OCI-LY7 (cell line): ENCODE measurements at regions not wholly inside any gene's neighbourhood (a gene's known extent, or its start where the extent isn't known, plus 50 kb on each side); places are given as distances from the start of the nearest gene placed in this dataset.

Experiments used
- BruUV-seq: library from RNA; stranded (reverse); fragments of 400-500 nt; replicated peaks from 2 replicates; lab custom pipeline; 2021; lab: Mats Ljungman, UMichigan
- CTCF ChIA-PET: fragments of 300-600 bp; sonication (Branson Sonifier 250); formaldehyde crosslinking; loops from one replicate; lab custom pipeline; 2022; ENCODE audit warnings: antibody characterized with exemption; ENCODE audit not compliant: unreplicated experiment; lab: Charles Lee
- POLR2A ChIA-PET: fragments of 300-600 bp; sonication (Branson Sonifier 250); formaldehyde crosslinking; loops from one replicate; lab custom pipeline; 2022; ENCODE audit warnings: antibody characterized with exemption; lab: Charles Lee
- DNase-seq: peaks from one replicate; pipeline ENCODE4 v3.0.0-alpha.2; 2015; ENCODE audit warnings: low spot score
- H2AFZ ChIP-seq: fragments of 200-600 bp; sonication (generic), shearing (Covaris generic); 2 replicates; pipeline ENCODE4 v1.6.1; 2014; ENCODE audit warnings: mild to moderate bottlenecking, antibody characterized with exemption, low read length, moderate library complexity
- H3K27ac ChIP-seq: fragments of 200-600 bp; sonication (generic); 2 replicates; pipeline ENCODE4 v1.5.1; 2014; ENCODE audit warnings: mixed run types, low read depth, mild to moderate bottlenecking, moderate library complexity, low read length, inconsistent platforms; ENCODE audit not compliant: poor library complexity, severe bottlenecking
- H3K36me3 ChIP-seq: fragments of 200-600 bp; sonication (generic); 2 replicates; pipeline ENCODE4 v1.6.1; 2014; ENCODE audit warnings: mild to moderate bottlenecking, antibody characterized with exemption, low read length, moderate library complexity, mixed read lengths; ENCODE audit not compliant: insufficient read depth
- H3K4me1 ChIP-seq: fragments of 200-600 bp; sonication (generic); 2 replicates; pipeline ENCODE4 v1.5.1; 2014; ENCODE audit warnings: mild to moderate bottlenecking, low read length; ENCODE audit not compliant: insufficient read depth, poor library complexity, severe bottlenecking
- H3K4me2 ChIP-seq: fragments of 200-600 bp; sonication (generic); 2 replicates; pipeline ENCODE4 v1.6.1; 2014; ENCODE audit warnings: mild to moderate bottlenecking, low read length
- H3K4me3 ChIP-seq: fragments of 200-600 bp; sonication (generic); 2 replicates; pipeline ENCODE4 v1.5.1; 2014; ENCODE audit warnings: mild to moderate bottlenecking, low read depth, low read length; ENCODE audit not compliant: poor library complexity, severe bottlenecking
- H3K79me2 ChIP-seq: fragments of 200-600 bp; sonication (generic); 2 replicates; pipeline ENCODE4 v1.6.1; 2016; ENCODE audit warnings: low read depth, mild to moderate bottlenecking, low read length, moderate library complexity, mixed read lengths; ENCODE audit not compliant: insufficient read depth
- H3K9me2 ChIP-seq: fragments of 200-600 bp; sonication (generic); 2 replicates; pipeline ENCODE4 v1.6.1; 2016; ENCODE audit warnings: mild to moderate bottlenecking, low read length, mixed read lengths; ENCODE audit not compliant: insufficient read depth
- H3K9me3 ChIP-seq: fragments of 200-600 bp; sonication (generic); 2 replicates; pipeline ENCODE4 v1.6.1; 2014; ENCODE audit warnings: mild to moderate bottlenecking, mixed run types, low read length, mixed read lengths
- H4K20me1 ChIP-seq: fragments of 200-600 bp; sonication (generic); 2 replicates; pipeline ENCODE4 v1.6.1; 2014; ENCODE audit warnings: mild to moderate bottlenecking, antibody characterized with exemption, low read length, moderate library complexity, mixed read lengths; ENCODE audit not compliant: insufficient read depth
- CTCF ChIP-seq: fragments of 200-600 bp; sonication (generic); conservative IDR thresholded peaks from 2 replicates; pipeline ENCODE4 v1.5.1; 2014; ENCODE audit warnings: mild to moderate bottlenecking, antibody characterized with exemption, low read length, moderate library complexity, mixed read lengths
- EZH2phosphoT487 ChIP-seq: fragments of 200-600 bp; sonication (generic); IDR thresholded peaks from 2 replicates; pipeline ENCODE4 v1.6.1; 2018; ENCODE audit warnings: low read depth, borderline replicate concordance, mild to moderate bottlenecking, mixed run types, antibody characterized with exemption, low read length, moderate library complexity, mixed read lengths
- intact Hi-C: fragments of 100-400 bp; cut with micrococcal nuclease; formaldehyde crosslinking; loops from one replicate; pipeline ENCODE4 v1.10.0; 2022; ENCODE audit not compliant: unreplicated experiment

GRCh38 chr2:219906114-219907010, 278.9 kb downstream of the SLC4A3 start:
- H3K36me3 ChIP-seq = no peaks in the 10 kb centered on the region
- no peaks in the 10 kb centered on the region for H3K9me3 ChIP-seq
- no peak overlapping the region for H2AFZ ChIP-seq
- no peaks in the 10 kb centered on the region for H3K9me2 ChIP-seq
- H4K20me1 ChIP-seq = no peaks in the 10 kb centered on the region
- H3K27ac ChIP-seq = no peak overlapping the region
- no peak overlapping the region for H3K4me3 ChIP-seq
- no TSS peak for BruUV-seq
- H3K4me1 ChIP-seq = no peaks in the 10 kb centered on the region
- no peak for DNase-seq
- ChIA-PET POLR2A (no interaction called here), CTCF (no interaction called here)
- no peaks in the 10 kb centered on the region for H3K79me2 ChIP-seq
- H3K4me2 ChIP-seq = no peak overlapping the region
- intact Hi-C loops = no loop called here
- TF ChIP-seq EZH2phosphoT487 = no peak
- no peak for TF ChIP-seq CTCF

GRCh38 chr2:219907011-219907365, 279.6 kb downstream of the SLC4A3 start:
- POLR2A ChIA-PET = no interaction called here
- Histone ChIP-seq H3K27ac (no peak overlapping the region), H3K4me2 (no peak overlapping the region), H3K4me1 (no peaks in the 10 kb centered on the region), H3K9me2 (no peaks in the 10 kb centered on the region), H3K36me3 (no peaks in the 10 kb centered on the region), H3K4me3 (no peak overlapping the region), H4K20me1 (no peaks in the 10 kb centered on the region), H2AFZ (no peak overlapping the region), H3K79me2 (no peaks in the 10 kb centered on the region), H3K9me3 (no peaks in the 10 kb centered on the region)
- no peak for DNase-seq
- CTCF ChIA-PET = no interaction called here
- no TSS peak for BruUV-seq
- intact Hi-C loops = no loop called here
- no peak for TF ChIP-seq CTCF
- no peak for TF ChIP-seq EZH2phosphoT487

- TF ChIP-seq CTCF (no peak), EZH2phosphoT487 (no peak)
- intact Hi-C loops = no loop called here
- H3K79me2 ChIP-seq = no peaks in the 10 kb centered on the region
- H3K9me3 ChIP-seq = no peaks in the 10 kb centered on the region
- H2AFZ ChIP-seq = no peak overlapping the region
- DNase-seq = no peak
- H3K36me3 ChIP-seq = no peaks in the 10 kb centered on the region
- H3K4me2 ChIP-seq = no peak overlapping the region
- no peaks in the 10 kb centered on the region for H4K20me1 ChIP-seq
- ChIA-PET CTCF (no interaction called here), POLR2A (interaction anchor here (0.6 kb wide), 1 partner anchor 36 kb away, joined by 3 read pairs; no protein-coding TSS in a partner anchor)
- no peak overlapping the region for H3K4me3 ChIP-seq
- no TSS peak for BruUV-seq
- H3K9me2 ChIP-seq = no peaks in the 10 kb centered on the region
- H3K4me1 ChIP-seq = no peaks in the 10 kb centered on the region
- no peak overlapping the region for H3K27ac ChIP-seq
These were observed 281.1 kb downstream of the SLC4A3 start for GRCh38 chr2:219908538-219908937.
